GM12892 (cell line): ENCODE measurements at regions not wholly inside any gene's neighbourhood (a gene's known extent, or its start where the extent isn't known, plus 50 kb on each side); places are given as distances from the start of the nearest gene placed in this dataset.

Source experiments
- POLR2A ChIP-seq: IDR thresholded peaks from 2 replicates; pipeline ENCODE4 v1.6.1; 2011; ENCODE audit warnings: low read depth, low read length, control low read depth
- POLR2AphosphoS5 ChIP-seq: IDR thresholded peaks from 2 replicates; pipeline ENCODE4 v1.6.1; 2011; ENCODE audit warnings: low read depth, low read length, control low read depth

DNA sequence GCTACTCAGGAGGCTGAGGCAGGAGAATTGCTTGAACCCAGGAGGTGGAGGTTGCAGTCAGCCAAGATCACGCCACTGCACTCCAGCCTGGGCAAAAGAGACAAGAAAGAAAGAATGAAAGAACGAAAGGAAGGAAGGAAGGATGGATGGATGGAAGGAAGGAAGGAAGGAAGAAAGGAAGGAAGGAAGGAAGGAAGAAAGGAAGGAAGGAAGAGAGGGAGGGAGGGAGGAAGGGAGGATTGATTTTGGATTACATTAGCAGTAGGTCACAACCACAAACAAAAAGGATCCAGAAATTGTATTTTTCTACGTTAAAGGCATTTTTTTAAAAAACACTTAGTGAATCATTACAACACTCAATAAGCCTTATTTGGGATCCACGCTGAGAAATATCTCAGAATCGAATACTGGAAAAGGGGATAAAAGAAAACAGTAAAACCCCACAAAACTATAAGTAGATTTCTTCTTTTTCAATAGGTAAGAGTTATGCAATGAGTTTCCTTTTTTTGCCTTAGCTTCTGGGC, 136.9 kb upstream of the FREM1 start:
- no peak for TF ChIP-seq POLR2AphosphoS5
- no peak for TF ChIP-seq POLR2A
